Lung (tissue), 11 donors: ENCODE measurements at regions not wholly inside any gene's neighbourhood (a gene's known extent, or its start where the extent isn't known, plus 50 kb on each side); places are given as distances from the start of the nearest gene placed in this dataset.

ENCODE experiments used
- ATAC-seq: fragments of 200-7000 bp; cut with Tn5 transposase; one replicate; pipeline ENCODE4 v1.9.1; 2020; ENCODE audit warnings: moderate number of reproducible peaks; ENCODE audit not compliant: insufficient read depth, low FRiP score
- DNase-seq, 3 donors: peaks; one replicate each; pipeline ENCODE4 v3.0.0-alpha.2; 2013 to 2017
- H3K27ac ChIP-seq, 2 donors: one replicate each; pipeline ENCODE4 v1.5.1; 2013; ENCODE audit warnings: mild to moderate bottlenecking in 2 of 2, moderate library complexity in 2 of 2, control low read depth in 1 of 2, inconsistent platforms in 1 of 2, low read depth in 1 of 2, low read length in 1 of 2
- H3K27me3 ChIP-seq, 3 donors: one replicate each; pipeline ENCODE4 v1.5.1; 2013; ENCODE audit warnings: low read length in 2 of 3; ENCODE audit not compliant: control insufficient read depth in 3 of 3, insufficient read depth in 3 of 3
- H3K36me3 ChIP-seq, 4 donors: one replicate each; pipeline ENCODE4 v1.5.1; 2013; ENCODE audit warnings: low read length in 4 of 4, mild to moderate bottlenecking in 1 of 4, moderate library complexity in 1 of 4; ENCODE audit not compliant: control insufficient read depth in 4 of 4, insufficient read depth in 4 of 4
- H3K4me1 ChIP-seq, 5 donors: one replicate each; pipeline ENCODE4 v1.5.1; 2013; ENCODE audit warnings: low read length in 5 of 5, mild to moderate bottlenecking in 2 of 5, moderate library complexity in 1 of 5; ENCODE audit not compliant: control insufficient read depth in 5 of 5, insufficient read depth in 5 of 5
- H3K4me3 ChIP-seq: one replicate; pipeline ENCODE4 v1.5.1; 2013; ENCODE audit warnings: mild to moderate bottlenecking, control low read depth, moderate library complexity
- H3K9ac ChIP-seq, 2 donors: one replicate each; pipeline ENCODE4 v1.5.1; 2013; ENCODE audit warnings: low read length in 2 of 2, control low read depth in 1 of 2; ENCODE audit not compliant: insufficient read depth in 1 of 2
- H3K9me3 ChIP-seq, 4 donors: one replicate each; pipeline ENCODE4 v1.5.1; 2013; ENCODE audit warnings: low read length in 3 of 4, mild to moderate bottlenecking in 1 of 4, moderate library complexity in 1 of 4; ENCODE audit not compliant: control insufficient read depth in 4 of 4, insufficient read depth in 3 of 4
- CTCF ChIP-seq: IDR thresholded peaks from 2 replicates; pipeline ENCODE4 v1.5.1; 2012; ENCODE audit warnings: mild to moderate bottlenecking; ENCODE audit errors: control extremely low read depth, extremely low read depth
- WGBS, 2 donors: extraction: QIAGEN DNeasy Blood & Tissue Kit; methylation state at CpG; one replicate each; pipeline ENCODE4 v1.1.7; 2013; 5-methylcytosine and 5-hydroxymethylcytosine counted together
- donor health status: control.
- donor health status: control.
- donor health status: Bipolar disorder and iron deficiency.
- donor health status: healthy.
- donor health status: DM: yes; HTN: yes; CAD: no.

DNA sequence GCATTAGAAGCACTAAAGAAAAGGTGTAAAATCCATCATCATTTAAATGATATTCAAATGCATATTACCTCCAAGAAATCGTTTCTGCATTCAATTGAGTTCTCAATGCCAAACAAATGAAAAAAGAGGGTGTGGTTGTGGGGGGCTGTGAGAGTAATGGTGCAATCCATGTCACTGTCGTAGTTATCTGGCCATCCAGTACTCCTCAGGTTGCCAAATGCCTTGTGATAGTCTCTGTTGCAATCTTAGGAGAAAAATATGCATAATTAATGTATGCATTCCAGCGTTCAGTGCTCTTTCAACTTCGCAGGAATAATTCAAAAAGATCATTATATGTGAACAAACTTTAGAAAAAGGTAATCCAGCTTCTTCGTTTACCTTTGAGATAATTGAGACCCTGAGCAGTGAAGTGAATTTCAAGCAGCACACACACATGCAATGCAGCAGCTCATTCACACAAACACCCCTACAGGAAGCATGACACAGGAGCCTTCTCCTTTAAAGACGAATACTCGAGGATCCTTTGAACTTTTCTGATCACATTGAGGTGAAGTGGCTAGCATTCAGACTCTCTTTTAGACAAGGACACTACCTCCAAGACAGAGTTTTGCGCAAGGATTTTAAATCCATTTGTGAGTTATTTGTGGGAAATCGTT, 73.4 kb downstream of the OR13A1 start:
- no peak for DNase-seq
- no peak for ATAC-seq
- 35 to 42% methylated on average over 9 of the region's 9 CpGs for WGBS, 2 donors
- no peak overlapping the region for H3K27ac ChIP-seq
- H3K9ac ChIP-seq, result no peak overlapping the region
- no peaks in the 10 kb centered on the region for H3K36me3 ChIP-seq
- H3K27me3 ChIP-seq, result no peaks in the 10 kb centered on the region
- H3K9me3 ChIP-seq, result no peaks in the 10 kb centered on the region
- TF ChIP-seq CTCF, result no peak
- no peaks in the 10 kb centered on the region for H3K4me1 ChIP-seq
- H3K4me3 ChIP-seq, result no peak overlapping the region

GRCh38 chr10:45243261-45243660, 72.1 kb downstream of the OR13A1 start:
- TF ChIP-seq CTCF, result no peak
- Histone ChIP-seq H3K27ac (no peak overlapping the region), H3K9ac (no peak overlapping the region), H3K4me3 (no peak overlapping the region), H3K9me3 (no peaks in the 10 kb centered on the region), H3K27me3 (no peaks in the 10 kb centered on the region), H3K36me3 (no peaks in the 10 kb centered on the region), H3K4me1 (no peaks in the 10 kb centered on the region)
- DNase-seq (no peak), ATAC-seq (no peak)
- WGBS, 2 donors, result 70 to 89% methylated on average over 2 of the region's 2 CpGs

DNA sequence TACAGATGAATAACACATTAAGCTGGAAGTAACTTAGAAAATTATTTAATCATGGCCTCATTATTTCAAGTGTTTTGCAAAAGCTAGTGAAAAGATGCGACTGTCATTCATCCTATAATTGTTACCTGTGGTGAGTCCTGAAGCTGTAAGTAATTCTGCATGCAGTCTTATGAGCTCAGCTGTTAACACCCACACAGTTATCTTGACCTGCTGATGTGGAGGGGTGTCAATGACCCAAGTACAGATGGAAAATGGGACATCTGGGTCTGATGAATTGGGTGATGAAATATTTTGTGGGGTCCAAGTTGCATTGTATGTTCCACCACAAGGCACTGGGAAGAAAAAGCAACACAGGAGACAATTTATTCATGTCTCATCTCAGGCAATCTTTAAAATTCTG, 68.9 kb downstream of the OR13A1 start:
- 87 to 90% methylated on average over 1 of the region's 1 CpG for WGBS, 2 donors
- no peak for DNase-seq
- TF ChIP-seq CTCF, result no peak
- H3K4me3 ChIP-seq, result no peak overlapping the region
- H3K9me3 ChIP-seq, result no peaks in the 10 kb centered on the region
- no peaks in the 10 kb centered on the region for H3K36me3 ChIP-seq
- H3K9ac ChIP-seq, result no peak overlapping the region
- ATAC-seq, result no peak
- no peaks in the 10 kb centered on the region for H3K27me3 ChIP-seq
- no peaks in the 10 kb centered on the region for H3K4me1 ChIP-seq
- no peak overlapping the region for H3K27ac ChIP-seq
